ENCODE measurements at regions not wholly inside any gene's neighbourhood (a gene's known extent, or its start where the extent isn't known, plus 50 kb on each side); places are given as distances from the start of the nearest gene placed in this dataset.

DNA sequence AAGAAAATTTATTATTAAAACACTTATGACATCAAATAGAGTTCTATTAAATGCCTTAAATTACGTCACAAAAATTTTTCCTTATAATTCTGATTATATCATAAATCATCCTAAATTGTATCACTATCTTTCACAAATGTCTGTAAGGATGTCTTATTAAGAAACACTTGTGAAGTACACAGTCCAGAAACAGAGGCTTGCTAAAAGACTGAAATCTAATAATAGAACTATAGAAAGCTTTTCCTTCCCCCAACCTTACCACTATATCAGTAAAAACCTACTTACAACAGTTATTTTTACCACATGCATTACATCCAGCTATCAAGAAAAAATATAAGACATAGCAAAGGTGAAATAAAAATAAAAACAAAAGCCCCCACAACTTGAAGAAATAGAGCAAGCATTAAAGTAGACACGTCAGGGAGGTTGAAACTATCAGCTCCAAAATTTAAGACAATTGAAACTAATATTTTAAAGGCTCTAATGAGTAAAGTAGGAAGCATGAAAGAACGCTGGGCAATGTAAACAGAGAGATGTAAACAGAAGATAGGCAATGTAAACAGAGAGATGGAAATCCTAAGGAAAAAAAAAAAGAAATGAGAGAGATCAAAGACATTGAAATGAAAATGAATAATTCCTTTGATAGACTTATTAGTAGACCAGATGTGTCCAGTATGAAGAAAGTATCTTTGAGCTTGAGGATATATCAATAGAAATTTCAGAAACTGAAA is 94.9 kb upstream of the TECRL start:
- TF ChIP-seq, protein P1, sequence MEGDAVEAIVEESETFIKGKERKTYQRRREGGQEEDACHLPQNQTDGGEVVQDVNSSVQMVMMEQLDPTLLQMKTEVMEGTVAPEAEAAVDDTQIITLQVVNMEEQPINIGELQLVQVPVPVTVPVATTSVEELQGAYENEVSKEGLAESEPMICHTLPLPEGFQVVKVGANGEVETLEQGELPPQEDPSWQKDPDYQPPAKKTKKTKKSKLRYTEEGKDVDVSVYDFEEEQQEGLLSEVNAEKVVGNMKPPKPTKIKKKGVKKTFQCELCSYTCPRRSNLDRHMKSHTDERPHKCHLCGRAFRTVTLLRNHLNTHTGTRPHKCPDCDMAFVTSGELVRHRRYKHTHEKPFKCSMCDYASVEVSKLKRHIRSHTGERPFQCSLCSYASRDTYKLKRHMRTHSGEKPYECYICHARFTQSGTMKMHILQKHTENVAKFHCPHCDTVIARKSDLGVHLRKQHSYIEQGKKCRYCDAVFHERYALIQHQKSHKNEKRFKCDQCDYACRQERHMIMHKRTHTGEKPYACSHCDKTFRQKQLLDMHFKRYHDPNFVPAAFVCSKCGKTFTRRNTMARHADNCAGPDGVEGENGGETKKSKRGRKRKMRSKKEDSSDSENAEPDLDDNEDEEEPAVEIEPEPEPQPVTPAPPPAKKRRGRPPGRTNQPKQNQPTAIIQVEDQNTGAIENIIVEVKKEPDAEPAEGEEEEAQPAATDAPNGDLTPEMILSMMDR (IDR thresholded peaks at IDR 0.05) = no peak
- TF ChIP-seq POLR2A (IDR thresholded peaks at IDR 0.05) = no peak
